ENCODE measurements at regions not wholly inside any gene's neighbourhood (a gene's known extent, or its start where the extent isn't known, plus 50 kb on each side); places are given as distances from the start of the nearest gene placed in this dataset.

- TF ChIP-seq CTCF (IDR thresholded peaks at IDR 0.05) (no peak), POLR2A (IDR thresholded peaks at IDR 0.05) (no peak)
Measured at GRCh38 chr3:94607778-94608177, 544.9 kb downstream of the NSUN3 start.
